OCI-LY1 (cell line): ENCODE measurements at regions not wholly inside any gene's neighbourhood (a gene's known extent, or its start where the extent isn't known, plus 50 kb on each side); places are given as distances from the start of the nearest gene placed in this dataset.

ENCODE experiments used
- H2AFZ ChIP-seq: fragments of 200-600 bp; sonication (generic), shearing (Covaris generic); 2 replicates; pipeline ENCODE4 v1.6.0; 2014; ENCODE audit warnings: antibody characterized with exemption, mild to moderate bottlenecking, low read length
- H3F3A ChIP-seq: fragments of 200-600 bp; sonication (generic), shearing (Covaris generic); 2 replicates; pipeline ENCODE4 v1.6.0; 2014; ENCODE audit warnings: mild to moderate bottlenecking, antibody characterized with exemption, low read length, moderate library complexity; ENCODE audit not compliant: insufficient read depth
- H3K27ac ChIP-seq: fragments of 200-600 bp; sonication (generic); 2 replicates; pipeline ENCODE4 v1.5.1; 2014; ENCODE audit warnings: low read length, mixed run types, mild to moderate bottlenecking, low read depth; ENCODE audit not compliant: poor library complexity, severe bottlenecking
- H3K27me3 ChIP-seq: fragments of 200-600 bp; sonication (generic); 2 replicates; pipeline ENCODE4 v1.6.0; 2014; ENCODE audit warnings: antibody characterized with exemption, mild to moderate bottlenecking, low read length, moderate library complexity; ENCODE audit not compliant: insufficient read depth
- H3K36me3 ChIP-seq: fragments of 200-600 bp; sonication (generic); 2 replicates; pipeline ENCODE4 v1.6.1; 2014; ENCODE audit warnings: mild to moderate bottlenecking, antibody characterized with exemption, low read length, moderate library complexity, mixed read lengths; ENCODE audit not compliant: insufficient read depth
- H3K4me1 ChIP-seq: fragments of 200-600 bp; sonication (generic); 2 replicates; pipeline ENCODE4 v1.5.1; 2014; ENCODE audit warnings: mild to moderate bottlenecking, low read length, moderate library complexity; ENCODE audit not compliant: insufficient read depth, severe bottlenecking
- H3K4me2 ChIP-seq: fragments of 200-600 bp; sonication (generic), shearing (Covaris generic); 2 replicates; pipeline ENCODE4 v1.6.1; 2014; ENCODE audit warnings: low read length
- H3K4me3 ChIP-seq: fragments of 200-600 bp; sonication (generic); 2 replicates; pipeline ENCODE4 v1.5.1; 2014; ENCODE audit warnings: low read length, low read depth, mild to moderate bottlenecking, mixed read lengths; ENCODE audit not compliant: poor library complexity, severe bottlenecking
- H3K79me2 ChIP-seq: fragments of 200-600 bp; shearing (Covaris generic); 2 replicates; pipeline ENCODE4 v1.6.1; 2016; ENCODE audit warnings: mixed run types, low read length, mixed read lengths; ENCODE audit not compliant: insufficient read depth
- H3K9ac ChIP-seq: fragments of 200-600 bp; sonication (generic), shearing (Covaris generic); 2 replicates; pipeline ENCODE4 v1.6.1; 2014; ENCODE audit warnings: mild to moderate bottlenecking, low read length, mixed read lengths
- H3K9me2 ChIP-seq: fragments of 200-600 bp; sonication (generic), shearing (Covaris generic); 2 replicates; pipeline ENCODE4 v1.6.1; 2014; ENCODE audit warnings: low read depth, mild to moderate bottlenecking, low read length, mixed read lengths
- H3K9me3 ChIP-seq: fragments of 200-600 bp; shearing (Covaris generic); 2 replicates; pipeline ENCODE4 v1.6.1; 2014; ENCODE audit warnings: low read length, mixed read lengths
- H4K20me1 ChIP-seq: fragments of 200-600 bp; sonication (generic), shearing (Covaris generic); 2 replicates; pipeline ENCODE4 v1.6.0; 2016; ENCODE audit warnings: mild to moderate bottlenecking, low read length; ENCODE audit not compliant: insufficient read depth
- CTCF ChIP-seq: fragments of 200-600 bp; sonication (generic), shearing (Covaris generic); IDR thresholded peaks from 2 replicates; pipeline ENCODE4 v1.5.1; 2017; ENCODE audit warnings: mild to moderate bottlenecking, antibody characterized with exemption, low read length, moderate library complexity, mixed read lengths
- EZH2 ChIP-seq: fragments of 200-600 bp; sonication (generic), shearing (Covaris generic); IDR thresholded peaks from 2 replicates; pipeline ENCODE4 v1.8.0; 2017; ENCODE audit warnings: borderline replicate concordance, mixed run types, mild to moderate bottlenecking, antibody characterized with exemption, low read length, moderate library complexity, mixed read lengths

DNA sequence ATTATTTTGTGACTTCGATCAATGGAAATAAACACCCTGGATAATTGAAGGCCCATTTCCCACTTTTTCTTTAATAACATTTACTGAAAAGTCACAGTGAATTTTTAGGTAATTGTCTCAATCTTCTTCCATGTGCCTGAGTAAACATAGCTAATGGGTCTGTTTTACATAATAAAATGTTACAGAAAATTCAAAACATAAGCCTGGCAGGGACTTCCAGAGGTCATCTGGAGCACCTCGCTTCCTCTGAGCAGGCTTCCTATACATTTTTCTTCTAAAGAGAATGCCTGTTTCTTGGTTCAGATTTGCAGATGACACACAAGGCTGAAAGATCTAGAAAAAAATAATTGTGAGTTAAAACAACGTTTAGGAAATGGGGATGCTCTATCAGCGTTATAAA lies 183.8 kb upstream of the PDE3A start:
- Histone ChIP-seq H3K4me3 (no peak overlapping the region), H3K79me2 (no peaks in the 10 kb centered on the region), H3K9me3 (no peaks in the 10 kb centered on the region), H3F3A (no peaks in the 10 kb centered on the region), H3K36me3 (no peaks in the 10 kb centered on the region), H3K4me1 (no peaks in the 10 kb centered on the region), H3K27me3 (no peaks in the 10 kb centered on the region), H3K4me2 (no peak overlapping the region), H2AFZ (no peak overlapping the region), H3K9me2 (no peaks in the 10 kb centered on the region), H4K20me1 (no peaks in the 10 kb centered on the region), H3K27ac (no peak overlapping the region), H3K9ac (no peak overlapping the region)
- no peak for TF ChIP-seq CTCF
- no peak for TF ChIP-seq EZH2

- H3K4me3 ChIP-seq, result no peak overlapping the region
- no peak overlapping the region for H3K9ac ChIP-seq
- no peaks in the 10 kb centered on the region for H3K4me1 ChIP-seq
- H3K9me2 ChIP-seq, result no peaks in the 10 kb centered on the region
- no peaks in the 10 kb centered on the region for H3K9me3 ChIP-seq
- H3F3A ChIP-seq, result no peaks in the 10 kb centered on the region
- no peak overlapping the region for H3K27ac ChIP-seq
- no peak overlapping the region for H3K4me2 ChIP-seq
- no peaks in the 10 kb centered on the region for H3K27me3 ChIP-seq
- H3K79me2 ChIP-seq, result no peaks in the 10 kb centered on the region
- H3K36me3 ChIP-seq, result no peaks in the 10 kb centered on the region
- H4K20me1 ChIP-seq, result no peaks in the 10 kb centered on the region
- H2AFZ ChIP-seq, result no peak overlapping the region
- TF ChIP-seq EZH2 (no peak), CTCF (no peak)
These were observed 180.9 kb upstream of the PDE3A start for GRCh38 chr12:20187456-20187855.

DNA sequence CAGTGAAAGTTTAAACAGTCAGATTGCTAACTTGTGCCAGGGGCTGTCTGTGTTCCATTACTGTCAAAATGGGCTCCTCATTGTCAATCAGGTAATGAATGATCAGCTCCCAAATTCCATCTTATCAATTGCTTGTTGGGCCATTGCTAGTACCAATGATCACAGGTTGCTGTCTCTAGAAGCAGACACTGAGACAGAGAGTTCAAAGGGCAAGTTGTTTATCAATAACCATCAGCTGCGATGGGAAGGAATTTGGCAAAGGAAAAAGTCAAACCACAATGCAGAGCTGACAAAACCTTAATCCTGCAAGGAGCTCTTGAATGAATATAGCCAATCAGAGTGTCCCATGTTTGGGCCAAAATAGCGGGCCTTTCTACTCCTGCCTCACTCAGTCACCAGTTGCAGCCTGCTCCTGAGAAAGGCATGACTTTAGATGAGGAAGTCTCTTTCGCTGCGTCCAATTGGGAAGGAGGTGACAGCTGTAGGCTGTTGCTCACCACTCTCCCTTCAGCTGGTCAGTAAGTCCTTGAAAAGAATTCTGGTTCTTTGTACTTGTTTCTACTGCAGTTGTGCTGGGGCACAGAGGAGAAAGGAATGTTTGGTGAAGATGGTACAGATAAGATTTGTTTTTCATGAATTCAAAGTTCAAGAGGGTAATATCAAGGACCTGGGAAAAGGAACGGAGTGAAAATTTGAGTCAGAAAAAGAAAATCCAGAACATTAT lies 179.2 kb upstream of the PDE3A start:
- no peaks in the 10 kb centered on the region for H3K36me3 ChIP-seq
- no peaks in the 10 kb centered on the region for H3K27me3 ChIP-seq
- H3K4me3 ChIP-seq, result no peak overlapping the region
- H2AFZ ChIP-seq, result no peak overlapping the region
- H3K9me2 ChIP-seq, result no peaks in the 10 kb centered on the region
- no peaks in the 10 kb centered on the region for H3K4me1 ChIP-seq
- H3K9ac ChIP-seq, result no peak overlapping the region
- H3F3A ChIP-seq, result no peaks in the 10 kb centered on the region
- no peak overlapping the region for H3K4me2 ChIP-seq
- H4K20me1 ChIP-seq, result no peaks in the 10 kb centered on the region
- H3K9me3 ChIP-seq, result no peaks in the 10 kb centered on the region
- H3K27ac ChIP-seq, result no peak overlapping the region
- H3K79me2 ChIP-seq, result no peaks in the 10 kb centered on the region
- TF ChIP-seq EZH2, result no peak
- no peak for TF ChIP-seq CTCF
